ENCODE measurements at regions not wholly inside any gene's neighbourhood (a gene's known extent, or its start where the extent isn't known, plus 50 kb on each side); places are given as distances from the start of the nearest gene placed in this dataset.

DNA sequence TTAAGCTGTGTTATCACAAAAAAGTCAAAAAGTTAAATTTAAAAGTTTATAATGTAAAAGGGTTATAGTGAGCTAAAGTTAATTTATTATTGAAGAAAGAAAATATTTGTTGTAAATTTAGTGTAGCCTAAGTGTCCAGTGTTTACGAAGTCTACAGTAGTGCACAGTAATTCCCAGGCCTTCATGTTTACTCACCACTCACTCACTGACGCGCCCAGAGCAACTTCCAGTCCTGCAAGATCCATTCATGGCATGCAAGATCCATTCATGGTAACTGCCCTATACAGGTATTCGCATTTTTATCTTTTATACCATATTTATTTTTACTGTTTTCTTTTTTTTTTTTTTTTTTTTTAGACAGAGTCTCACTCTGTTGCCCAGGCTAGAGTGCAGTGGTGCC, 69.5 kb downstream of the TPRA1 start:
- no peaks in the 10 kb centered on the region for H3K4me1 Mint-ChIP-seq
- no peaks in the 10 kb centered on the region for H3K79me2 ChIP-seq (ENCODE audit: control insufficient read depth, insufficient read depth, low read length)
- TF ChIP-seq, protein P1, sequence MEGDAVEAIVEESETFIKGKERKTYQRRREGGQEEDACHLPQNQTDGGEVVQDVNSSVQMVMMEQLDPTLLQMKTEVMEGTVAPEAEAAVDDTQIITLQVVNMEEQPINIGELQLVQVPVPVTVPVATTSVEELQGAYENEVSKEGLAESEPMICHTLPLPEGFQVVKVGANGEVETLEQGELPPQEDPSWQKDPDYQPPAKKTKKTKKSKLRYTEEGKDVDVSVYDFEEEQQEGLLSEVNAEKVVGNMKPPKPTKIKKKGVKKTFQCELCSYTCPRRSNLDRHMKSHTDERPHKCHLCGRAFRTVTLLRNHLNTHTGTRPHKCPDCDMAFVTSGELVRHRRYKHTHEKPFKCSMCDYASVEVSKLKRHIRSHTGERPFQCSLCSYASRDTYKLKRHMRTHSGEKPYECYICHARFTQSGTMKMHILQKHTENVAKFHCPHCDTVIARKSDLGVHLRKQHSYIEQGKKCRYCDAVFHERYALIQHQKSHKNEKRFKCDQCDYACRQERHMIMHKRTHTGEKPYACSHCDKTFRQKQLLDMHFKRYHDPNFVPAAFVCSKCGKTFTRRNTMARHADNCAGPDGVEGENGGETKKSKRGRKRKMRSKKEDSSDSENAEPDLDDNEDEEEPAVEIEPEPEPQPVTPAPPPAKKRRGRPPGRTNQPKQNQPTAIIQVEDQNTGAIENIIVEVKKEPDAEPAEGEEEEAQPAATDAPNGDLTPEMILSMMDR (IDR thresholded peaks at IDR 0.05), result no peak
- no peak for TF ChIP-seq EZH2 (IDR thresholded peaks at IDR 0.05; ENCODE audit: borderline replicate concordance, insufficient read depth, low read depth, low read length, poor library complexity, severe bottlenecking)
- ATAC-seq (ENCODE audit: low read depth) (no peak), DNase-seq (no peak)
- peaks cover 0 to 2% (median 0%) of the 10 kb centered on the region in 4 experiments for H3K27me3 ChIP-seq (replicated peaks in 1 of 4; ENCODE audit: control extremely low read depth in 1 of 4, control insufficient read depth in 3 of 4, insufficient read depth in 4 of 4, low read length in 3 of 4)
- no peak overlapping the region for H3K27ac ChIP-seq (ENCODE audit: low read length in 2 of 2)
- 80% methylated on average over 2 of the region's 4 CpGs for WGBS (ENCODE audit: insufficient coverage)
- H3K4me3 Mint-ChIP-seq, result no peak overlapping the region
- no peak overlapping the region for H3K4me2 ChIP-seq (replicated peaks; ENCODE audit: low read depth, low read length, poor library complexity, severe bottlenecking)
- CTCF ChIA-PET, result interaction anchor here (1.4 kb wide), 1 partner anchor 27 kb away, joined by 3 read pairs; no protein-coding TSS in a partner anchor
- H3K27ac Mint-ChIP-seq, result no peak overlapping the region
- POLR2A ChIA-PET, result no interaction called here
- no peak overlapping the region for H2AFZ ChIP-seq (ENCODE audit: insufficient read depth, low read depth, low read length, poor library complexity, severe bottlenecking)
- intact Hi-C loops (cut with micrococcal nuclease), result no loop called here
- H3K9me3 ChIP-seq (ENCODE audit: control extremely low read depth in 1 of 3, control insufficient read depth in 2 of 3, insufficient read depth in 1 of 3, low read length in 2 of 3), result peaks cover 0 to 5% (median 0%) of the 10 kb centered on the region in 3 donors
- H3K9me3 Mint-ChIP-seq (ENCODE audit: insufficient read depth), result peaks cover 5% of the 10 kb centered on the region
- no peaks in the 10 kb centered on the region for H4K20me1 ChIP-seq (ENCODE audit: control insufficient read depth, insufficient read depth, low read length, poor library complexity, severe bottlenecking)
- peaks cover 16% of the 10 kb centered on the region for H3K27me3 Mint-ChIP-seq
- H3K9ac ChIP-seq (ENCODE audit: low read length), result no peak overlapping the region
- H3K4me3 ChIP-seq (ENCODE audit: control extremely low read depth in 1 of 5, extremely low read depth in 1 of 5, insufficient read depth in 1 of 5, low read depth in 2 of 5, low read length in 4 of 5), result no peak overlapping the region
- no peaks in the 10 kb centered on the region for H3K36me3 ChIP-seq (replicated peaks in 1 of 2; ENCODE audit: control extremely low read depth in 1 of 2, control insufficient read depth in 1 of 2, extremely low read depth in 1 of 2, insufficient read depth in 2 of 2, low read length in 1 of 2)
- H3K4me1 ChIP-seq (ENCODE audit: control insufficient read depth in 2 of 2, insufficient read depth in 2 of 2, low read length in 2 of 2), result no peaks in the 10 kb centered on the region

- Histone ChIP-seq H3K79me2 (ENCODE audit: control insufficient read depth, insufficient read depth, low read length) (no peaks in the 10 kb centered on the region), H3K9ac (ENCODE audit: low read length) (no peak overlapping the region), H3K9me3 (ENCODE audit: control extremely low read depth in 1 of 3, control insufficient read depth in 2 of 3, insufficient read depth in 1 of 3, low read length in 2 of 3) (peaks cover 0 to 5% (median 0%) of the 10 kb centered on the region in 3 donors), H3K4me1 (ENCODE audit: control insufficient read depth in 2 of 2, insufficient read depth in 2 of 2, low read length in 2 of 2) (no peaks in the 10 kb centered on the region), H3K27ac (ENCODE audit: low read length in 2 of 2) (no peak overlapping the region), H3K36me3 (replicated peaks in 1 of 2; ENCODE audit: control extremely low read depth in 1 of 2, control insufficient read depth in 1 of 2, extremely low read depth in 1 of 2, insufficient read depth in 2 of 2, low read length in 1 of 2) (no peaks in the 10 kb centered on the region), H3K4me3 (ENCODE audit: control extremely low read depth in 1 of 5, extremely low read depth in 1 of 5, insufficient read depth in 1 of 5, low read depth in 2 of 5, low read length in 4 of 5) (no peak overlapping the region), H4K20me1 (ENCODE audit: control insufficient read depth, insufficient read depth, low read length, poor library complexity, severe bottlenecking) (no peaks in the 10 kb centered on the region), H2AFZ (ENCODE audit: insufficient read depth, low read depth, low read length, poor library complexity, severe bottlenecking) (no peak overlapping the region), H3K4me2 (replicated peaks; ENCODE audit: low read depth, low read length, poor library complexity, severe bottlenecking) (no peak overlapping the region), H3K27me3 (replicated peaks in 1 of 4; ENCODE audit: control extremely low read depth in 1 of 4, control insufficient read depth in 3 of 4, insufficient read depth in 4 of 4, low read length in 3 of 4) (no peaks in the 10 kb centered on the region)
- ATAC-seq (ENCODE audit: low read depth), result no peak
- H3K4me3 Mint-ChIP-seq, result no peak overlapping the region
- no peaks in the 10 kb centered on the region for H3K4me1 Mint-ChIP-seq
- CTCF ChIA-PET, result no interaction called here
- WGBS (ENCODE audit: insufficient coverage), result 100% methylated on average over 2 of the region's 4 CpGs
- no peak overlapping the region for H3K27ac Mint-ChIP-seq
- intact Hi-C loops (cut with micrococcal nuclease), result no loop called here
- H3K9me3 Mint-ChIP-seq (ENCODE audit: insufficient read depth), result peaks cover 5% of the 10 kb centered on the region
- TF ChIP-seq, protein P1 (IDR thresholded peaks at IDR 0.05), result no peak
- TF ChIP-seq EZH2 (IDR thresholded peaks at IDR 0.05; ENCODE audit: borderline replicate concordance, insufficient read depth, low read depth, low read length, poor library complexity, severe bottlenecking), result no peak
- POLR2A ChIA-PET, result no interaction called here
- H3K27me3 Mint-ChIP-seq, result peaks cover 9% of the 10 kb centered on the region
- no peak for DNase-seq
These were observed 72.0 kb downstream of the TPRA1 start for GRCh38 chr3:127518456-127519081.
